Right cardiac atrium (tissue), 5 donors: ENCODE measurements at regions not wholly inside any gene's neighbourhood (a gene's known extent, or its start where the extent isn't known, plus 50 kb on each side); places are given as distances from the start of the nearest gene placed in this dataset.
"Not testable (repeated sequence)": the region's sequence is repeated elsewhere in the genome, so short reads cannot be mapped to it uniquely, and the experiment has no call there.

ENCODE experiments used
- ATAC-seq, 2 donors: fragments of 200-7000 bp; cut with Tn5 transposase; one replicate each; pipeline versions ENCODE4 v1.8.0 to v1.9.1; 2020; ENCODE audit warnings: moderate library complexity in 2 of 2, mild to moderate bottlenecking in 1 of 2
- DNase-seq, 3 donors: peaks; one replicate each; pipeline ENCODE4 v3.0.0-alpha.2; 2020
- H3K27ac ChIP-seq: one replicate; pipeline ENCODE4 v1.5.1; 2013; ENCODE audit warnings: mild to moderate bottlenecking, low read length, control low read depth, moderate library complexity
- H3K27me3 ChIP-seq: one replicate; pipeline ENCODE4 v1.6.1; 2013; ENCODE audit not compliant: control insufficient read depth, insufficient read depth
- H3K4me1 ChIP-seq: one replicate; pipeline ENCODE4 v1.6.1; 2013; ENCODE audit warnings: low read length; ENCODE audit not compliant: control insufficient read depth, insufficient read depth
- H3K4me3 ChIP-seq: one replicate; pipeline ENCODE4 v1.5.1; 2013; ENCODE audit warnings: low read length, control low read depth
- H3K9me3 ChIP-seq: one replicate; pipeline ENCODE4 v1.6.1; 2013; ENCODE audit warnings: low read length; ENCODE audit not compliant: control insufficient read depth
- WGBS: extraction: QIAGEN DNeasy Blood & Tissue Kit; methylation state at CpG from one replicate; pipeline ENCODE4 v1.1.7; 2013; 5-methylcytosine and 5-hydroxymethylcytosine counted together
- intact Hi-C, 4 donors: fragments of 100-400 bp; cut with DNase I; formaldehyde crosslinking; loops; one replicate each; pipeline versions ENCODE4 v1.11.0 to v1.14.0; 2022 to 2023
- donor health status: healthy with polysubstance abuse.
- donor health status: DM: no; HTN: yes; CAD: no.
- donor health status: DM: no; HTN: no; CAD: no.
- donor health status: DM: no; HTN: yes; CAD: no; lungs with severe emphysema.
- donor health status: DM: yes; HTN: yes; CAD: no.

- no peak overlapping the region for H3K4me3 ChIP-seq
- DNase-seq (no peak), ATAC-seq (no peak)
- H3K27ac ChIP-seq: no peak overlapping the region
- WGBS: 68% methylated on average over 3 of the region's 3 CpGs
- H3K27me3 ChIP-seq: no peaks in the 10 kb centered on the region
- H3K4me1 ChIP-seq: no peaks in the 10 kb centered on the region
- no peaks in the 10 kb centered on the region for H3K9me3 ChIP-seq
- intact Hi-C loops: no loop called here
Measured at GRCh38 chr12:42010715-42011114, 134.0 kb downstream of the GXYLT1 start.

- Histone ChIP-seq H3K9me3 (no peaks in the 10 kb centered on the region), H3K27me3 (no peaks in the 10 kb centered on the region), H3K27ac (no peak overlapping the region), H3K4me3 (no peak overlapping the region), H3K4me1 (no peaks in the 10 kb centered on the region)
- intact Hi-C loops: no loop called here
- DNase-seq: no peak
- WGBS: 77% methylated on average over 1 of the region's 1 CpG
- ATAC-seq: no peak
Measured at GRCh38 chr12:42010257-42010656, 134.4 kb downstream of the GXYLT1 start.

- 84% methylated on average over 5 of the region's 5 CpGs for WGBS
- ATAC-seq: no peak
- Histone ChIP-seq H3K27me3 (no peaks in the 10 kb centered on the region), H3K27ac (no peak overlapping the region), H3K4me3 (no peak overlapping the region), H3K9me3 (no peaks in the 10 kb centered on the region), H3K4me1 (no peaks in the 10 kb centered on the region)
- intact Hi-C loops: no loop called here
- DNase-seq: no peak
Measured at GRCh38 chr12:42008996-42009395, 135.7 kb downstream of the GXYLT1 start.

GRCh38 chr12:42003031-42003430 lies 141.6 kb downstream of the GXYLT1 start:
- ATAC-seq: no peak
- no peak overlapping the region for H3K27ac ChIP-seq
- WGBS: 95% methylated on average over 1 of the region's 1 CpG

GRCh38 chr12:42002563-42002962 lies 142.1 kb downstream of the GXYLT1 start:
- Histone ChIP-seq H3K27ac (no peak overlapping the region), H3K9me3 (no peaks in the 10 kb centered on the region), H3K4me1 (no peaks in the 10 kb centered on the region), H3K4me3 (no peak overlapping the region), H3K27me3 (no peaks in the 10 kb centered on the region)
- DNase-seq (no peak), ATAC-seq (no peak)
- WGBS: 93% methylated on average over 1 of the region's 1 CpG
- intact Hi-C loops: no loop called here

More at GRCh38 chr12:42003031-42003430, 141.6 kb downstream of the GXYLT1 start:
- DNase-seq: no peak
- H3K4me1 ChIP-seq: no peaks in the 10 kb centered on the region
- intact Hi-C loops: no loop called here
- H3K27me3 ChIP-seq: no peaks in the 10 kb centered on the region
- no peak overlapping the region for H3K4me3 ChIP-seq
- no peaks in the 10 kb centered on the region for H3K9me3 ChIP-seq

GRCh38 chr12:41998436-41998835 lies 146.2 kb downstream of the GXYLT1 start:
- H3K27ac ChIP-seq: no peak overlapping the region
- 85% methylated on average over 14 of the region's 14 CpGs for WGBS
- H3K4me1 ChIP-seq: no peaks in the 10 kb centered on the region
- DNase-seq (no peak), ATAC-seq (no peak)
- intact Hi-C loops: no loop called here
- H3K4me3 ChIP-seq: no peak overlapping the region
- no peaks in the 10 kb centered on the region for H3K27me3 ChIP-seq
- no peaks in the 10 kb centered on the region for H3K9me3 ChIP-seq

GRCh38 chr12:41993283-41993682 lies 151.4 kb downstream of the GXYLT1 start:
- Histone ChIP-seq H3K4me1 (no peaks in the 10 kb centered on the region), H3K27me3 (no peaks in the 10 kb centered on the region), H3K4me3 (no peak overlapping the region), H3K9me3 (peaks cover 3% of the 10 kb centered on the region), H3K27ac (no peak overlapping the region)
- 47% methylated on average over 2 of the region's 2 CpGs for WGBS
- no peak for ATAC-seq
- no peak for DNase-seq
- intact Hi-C loops: no loop called here

GRCh38 chr12:41992692-41993215 lies 151.9 kb downstream of the GXYLT1 start:
- intact Hi-C loops: no loop called here
- peaks cover 3% of the 10 kb centered on the region for H3K9me3 ChIP-seq
- WGBS: 86% methylated on average over 3 of the region's 3 CpGs
- no peaks in the 10 kb centered on the region for H3K4me1 ChIP-seq
- DNase-seq: no peak
- ATAC-seq: no peak
- no peaks in the 10 kb centered on the region for H3K27me3 ChIP-seq
- no peak overlapping the region for H3K27ac ChIP-seq
- H3K4me3 ChIP-seq: no peak overlapping the region

- H3K4me1 ChIP-seq: no peaks in the 10 kb centered on the region
- WGBS: 63% methylated on average over 1 of the region's 1 CpG
- intact Hi-C loops: no loop called here
- H3K4me3 ChIP-seq: no peak overlapping the region
- H3K27me3 ChIP-seq: no peaks in the 10 kb centered on the region
- H3K9me3 ChIP-seq: peaks cover 3% of the 10 kb centered on the region
- ATAC-seq (no peak), DNase-seq (no peak)
- no peak overlapping the region for H3K27ac ChIP-seq
Measured at GRCh38 chr12:41992022-41992421, 152.7 kb downstream of the GXYLT1 start.

- 86% methylated on average over 2 of the region's 2 CpGs for WGBS
- ATAC-seq: no peak
- no peak overlapping the region for H3K4me3 ChIP-seq
- peaks cover 3% of the 10 kb centered on the region for H3K9me3 ChIP-seq
- intact Hi-C loops: no loop called here
- H3K27me3 ChIP-seq: no peaks in the 10 kb centered on the region
- DNase-seq: no peak
- H3K27ac ChIP-seq: no peak overlapping the region
- H3K4me1 ChIP-seq: no peaks in the 10 kb centered on the region
Measured at GRCh38 chr12:41988715-41989114, 156.0 kb downstream of the GXYLT1 start.

GRCh38 chr12:41986513-41986912 lies 158.2 kb downstream of the GXYLT1 start:
- ATAC-seq, intact Hi-C loops, H3K27ac ChIP-seq, H3K4me3 ChIP-seq, H3K9me3 ChIP-seq, H3K27me3 ChIP-seq, H3K4me1 ChIP-seq, DNase-seq: not testable (repeated sequence)
- 98% methylated on average over 2 of the region's 2 CpGs for WGBS

- intact Hi-C loops: no loop called here
- no peak for ATAC-seq
- no peak overlapping the region for H3K27ac ChIP-seq
- peaks cover 1% of the 10 kb centered on the region for H3K9me3 ChIP-seq
- no peak for DNase-seq
- H3K4me3 ChIP-seq: no peak overlapping the region
- H3K27me3 ChIP-seq: no peaks in the 10 kb centered on the region
- no peaks in the 10 kb centered on the region for H3K4me1 ChIP-seq
Measured at GRCh38 chr12:41983856-41984255, 160.8 kb downstream of the GXYLT1 start.
